Panc1 (cell line): ENCODE measurements at regions not wholly inside any gene's neighbourhood (a gene's known extent, or its start where the extent isn't known, plus 50 kb on each side); places are given as distances from the start of the nearest gene placed in this dataset.

Source experiments
- ATAC-seq: fragments of 200-7000 bp; cut with Tn5 transposase; 2 replicates; pipeline ENCODE4 v1.9.1; 2020; ENCODE audit warnings: mild to moderate bottlenecking, moderate library complexity
- BruUV-seq: library from RNA; stranded (reverse); fragments of 400-500 nt; replicated peaks from 2 replicates; lab custom pipeline; 2021; lab: Mats Ljungman, UMichigan
- CTCF ChIA-PET: fragments of 300-600 bp; sonication (Branson Sonifier 250); formaldehyde crosslinking; loops from one replicate; lab custom pipeline; 2022; ENCODE audit warnings: antibody characterized with exemption; lab: Charles Lee
- POLR2A ChIA-PET: fragments of 300-600 bp; sonication (Branson Sonifier 250); formaldehyde crosslinking; loops from one replicate; lab custom pipeline; 2022; ENCODE audit warnings: antibody characterized with exemption; lab: Charles Lee
- DNase-seq: peaks from one replicate; pipeline ENCODE4 v3.0.0-alpha.2; 2010; ENCODE audit warnings: low read depth, low spot score
- H3K27ac ChIP-seq: 2 replicates; pipeline ENCODE4 v1.5.1; 2011; ENCODE audit warnings: mild to moderate bottlenecking, low read length, inconsistent platforms
- H3K27me3 ChIP-seq: fragments of 200-500 bp; sonication (Bioruptor generic); 2 replicates; pipeline ENCODE4 v1.6.0; 2014; ENCODE audit warnings: low read length, inconsistent platforms; ENCODE audit not compliant: control insufficient read depth, insufficient read depth
- H3K36me3 ChIP-seq: fragments of 200-500 bp; sonication (Bioruptor generic); 2 replicates; pipeline ENCODE4 v1.5.1; 2014; ENCODE audit warnings: inconsistent platforms, mild to moderate bottlenecking, low read length, moderate library complexity; ENCODE audit not compliant: control insufficient read depth, insufficient read depth
- H3K4me1 ChIP-seq: 2 replicates; pipeline ENCODE4 v1.5.1; 2011; ENCODE audit warnings: inconsistent platforms, mild to moderate bottlenecking, low read length, moderate library complexity; ENCODE audit not compliant: control insufficient read depth, insufficient read depth
- H3K4me3 ChIP-seq, 2 experiments: 2 replicates each; pipeline ENCODE4 v1.5.1; 2011 to 2012; ENCODE audit warnings: low read depth in 2 of 2, low read length in 2 of 2, mild to moderate bottlenecking in 2 of 2, inconsistent platforms in 1 of 2, moderate library complexity in 1 of 2
- H3K9me3 ChIP-seq: fragments of 200-500 bp; sonication (Bioruptor generic); 2 replicates; pipeline ENCODE4 v1.5.1; 2014; ENCODE audit warnings: low read depth, mild to moderate bottlenecking, inconsistent platforms, low read length, moderate library complexity; ENCODE audit not compliant: control insufficient read depth, insufficient read depth
- POLR2AphosphoS5 ChIP-seq: IDR thresholded peaks from 2 replicates; pipeline ENCODE4 v1.6.1; 2012; ENCODE audit warnings: mild to moderate bottlenecking, low read depth, low read length, moderate library complexity
- SIN3A ChIP-seq: IDR thresholded peaks from 2 replicates; pipeline ENCODE4 v1.6.1; 2012; ENCODE audit warnings: low read depth, mild to moderate bottlenecking, low read length, moderate library complexity, borderline replicate concordance; ENCODE audit not compliant: insufficient read depth
- TCF7L2 ChIP-seq: IDR thresholded peaks from 2 replicates; pipeline ENCODE4 v1.6.1; 2011; ENCODE audit warnings: mild to moderate bottlenecking, low read depth, low read length, inconsistent platforms
- in situ Hi-C: cut with HindIII; loops from 2 replicates; pipeline ENCODE4 v1.10.0; 2016; ENCODE audit warnings: low sequenced_read_pairs, low pct_unique_long_range_greater_than_20kb
- intact Hi-C: fragments of 100-400 bp; cut with micrococcal nuclease; formaldehyde crosslinking; loops from one replicate; pipeline ENCODE4 v1.10.0; 2022; ENCODE audit not compliant: unreplicated experiment
- TF ChIP-seq, protein P1 (sequence below): fragments of 450-650 bp; IDR thresholded peaks from 2 replicates; pipeline ENCODE4 v1.5.1; 2017; ENCODE audit warnings: mild to moderate bottlenecking
- TF ChIP-seq, protein P2 (sequence below), 2 experiments: IDR thresholded peaks; 2 replicates each; pipeline ENCODE4 v1.6.1; 2011 to 2012; ENCODE audit warnings: low read depth in 2 of 2, control low read depth in 1 of 2, low read length in 1 of 2, mild to moderate bottlenecking in 1 of 2, moderate library complexity in 1 of 2; ENCODE audit not compliant: insufficient read depth in 1 of 2

DNA sequence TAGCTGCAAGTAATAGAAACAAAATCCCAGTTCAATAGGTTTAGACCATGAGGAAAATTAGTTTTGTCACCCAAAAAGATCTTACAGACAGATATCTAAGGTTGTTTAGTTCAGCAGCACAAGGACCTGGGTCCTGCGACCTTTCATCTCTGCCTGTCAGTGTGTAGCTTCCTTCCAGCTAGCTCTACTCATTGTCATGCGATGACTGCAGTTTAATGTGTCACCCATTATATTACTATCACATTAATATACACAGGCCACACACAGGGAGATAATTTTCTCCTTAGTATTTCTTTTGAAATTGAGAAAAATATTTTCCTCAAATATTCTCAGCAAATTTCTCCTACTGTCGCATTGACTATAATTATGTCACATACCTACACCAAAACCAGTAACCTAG, 232.1 kb upstream of the ARSJ start:
- POLR2A ChIA-PET: no interaction called here
- no peak overlapping the region for H3K4me3 ChIP-seq
- DNase-seq (no peak), ATAC-seq (no peak)
- in situ Hi-C loops (no loop called here), intact Hi-C loops (no loop called here)
- CTCF ChIA-PET: no interaction called here
- no TSS peak for BruUV-seq
- no peaks in the 10 kb centered on the region for H3K27me3 ChIP-seq
- no peaks in the 10 kb centered on the region for H3K4me1 ChIP-seq
- H3K9me3 ChIP-seq: no peaks in the 10 kb centered on the region
- H3K36me3 ChIP-seq: no peaks in the 10 kb centered on the region
- H3K27ac ChIP-seq: no peak overlapping the region
- no peak for TF ChIP-seq TCF7L2
- TF ChIP-seq SIN3A: no peak
- TF ChIP-seq POLR2AphosphoS5: no peak
- TF ChIP-seq, protein P1, sequence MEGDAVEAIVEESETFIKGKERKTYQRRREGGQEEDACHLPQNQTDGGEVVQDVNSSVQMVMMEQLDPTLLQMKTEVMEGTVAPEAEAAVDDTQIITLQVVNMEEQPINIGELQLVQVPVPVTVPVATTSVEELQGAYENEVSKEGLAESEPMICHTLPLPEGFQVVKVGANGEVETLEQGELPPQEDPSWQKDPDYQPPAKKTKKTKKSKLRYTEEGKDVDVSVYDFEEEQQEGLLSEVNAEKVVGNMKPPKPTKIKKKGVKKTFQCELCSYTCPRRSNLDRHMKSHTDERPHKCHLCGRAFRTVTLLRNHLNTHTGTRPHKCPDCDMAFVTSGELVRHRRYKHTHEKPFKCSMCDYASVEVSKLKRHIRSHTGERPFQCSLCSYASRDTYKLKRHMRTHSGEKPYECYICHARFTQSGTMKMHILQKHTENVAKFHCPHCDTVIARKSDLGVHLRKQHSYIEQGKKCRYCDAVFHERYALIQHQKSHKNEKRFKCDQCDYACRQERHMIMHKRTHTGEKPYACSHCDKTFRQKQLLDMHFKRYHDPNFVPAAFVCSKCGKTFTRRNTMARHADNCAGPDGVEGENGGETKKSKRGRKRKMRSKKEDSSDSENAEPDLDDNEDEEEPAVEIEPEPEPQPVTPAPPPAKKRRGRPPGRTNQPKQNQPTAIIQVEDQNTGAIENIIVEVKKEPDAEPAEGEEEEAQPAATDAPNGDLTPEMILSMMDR: no peak
- TF ChIP-seq, protein P2, sequence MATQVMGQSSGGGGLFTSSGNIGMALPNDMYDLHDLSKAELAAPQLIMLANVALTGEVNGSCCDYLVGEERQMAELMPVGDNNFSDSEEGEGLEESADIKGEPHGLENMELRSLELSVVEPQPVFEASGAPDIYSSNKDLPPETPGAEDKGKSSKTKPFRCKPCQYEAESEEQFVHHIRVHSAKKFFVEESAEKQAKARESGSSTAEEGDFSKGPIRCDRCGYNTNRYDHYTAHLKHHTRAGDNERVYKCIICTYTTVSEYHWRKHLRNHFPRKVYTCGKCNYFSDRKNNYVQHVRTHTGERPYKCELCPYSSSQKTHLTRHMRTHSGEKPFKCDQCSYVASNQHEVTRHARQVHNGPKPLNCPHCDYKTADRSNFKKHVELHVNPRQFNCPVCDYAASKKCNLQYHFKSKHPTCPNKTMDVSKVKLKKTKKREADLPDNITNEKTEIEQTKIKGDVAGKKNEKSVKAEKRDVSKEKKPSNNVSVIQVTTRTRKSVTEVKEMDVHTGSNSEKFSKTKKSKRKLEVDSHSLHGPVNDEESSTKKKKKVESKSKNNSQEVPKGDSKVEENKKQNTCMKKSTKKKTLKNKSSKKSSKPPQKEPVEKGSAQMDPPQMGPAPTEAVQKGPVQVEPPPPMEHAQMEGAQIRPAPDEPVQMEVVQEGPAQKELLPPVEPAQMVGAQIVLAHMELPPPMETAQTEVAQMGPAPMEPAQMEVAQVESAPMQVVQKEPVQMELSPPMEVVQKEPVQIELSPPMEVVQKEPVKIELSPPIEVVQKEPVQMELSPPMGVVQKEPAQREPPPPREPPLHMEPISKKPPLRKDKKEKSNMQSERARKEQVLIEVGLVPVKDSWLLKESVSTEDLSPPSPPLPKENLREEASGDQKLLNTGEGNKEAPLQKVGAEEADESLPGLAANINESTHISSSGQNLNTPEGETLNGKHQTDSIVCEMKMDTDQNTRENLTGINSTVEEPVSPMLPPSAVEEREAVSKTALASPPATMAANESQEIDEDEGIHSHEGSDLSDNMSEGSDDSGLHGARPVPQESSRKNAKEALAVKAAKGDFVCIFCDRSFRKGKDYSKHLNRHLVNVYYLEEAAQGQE (IDR thresholded peaks at IDR 0.05; ENCODE audit: insufficient read depth in 1 of 2, low read depth in 2 of 2, low read length in 1 of 2): no peak

DNA sequence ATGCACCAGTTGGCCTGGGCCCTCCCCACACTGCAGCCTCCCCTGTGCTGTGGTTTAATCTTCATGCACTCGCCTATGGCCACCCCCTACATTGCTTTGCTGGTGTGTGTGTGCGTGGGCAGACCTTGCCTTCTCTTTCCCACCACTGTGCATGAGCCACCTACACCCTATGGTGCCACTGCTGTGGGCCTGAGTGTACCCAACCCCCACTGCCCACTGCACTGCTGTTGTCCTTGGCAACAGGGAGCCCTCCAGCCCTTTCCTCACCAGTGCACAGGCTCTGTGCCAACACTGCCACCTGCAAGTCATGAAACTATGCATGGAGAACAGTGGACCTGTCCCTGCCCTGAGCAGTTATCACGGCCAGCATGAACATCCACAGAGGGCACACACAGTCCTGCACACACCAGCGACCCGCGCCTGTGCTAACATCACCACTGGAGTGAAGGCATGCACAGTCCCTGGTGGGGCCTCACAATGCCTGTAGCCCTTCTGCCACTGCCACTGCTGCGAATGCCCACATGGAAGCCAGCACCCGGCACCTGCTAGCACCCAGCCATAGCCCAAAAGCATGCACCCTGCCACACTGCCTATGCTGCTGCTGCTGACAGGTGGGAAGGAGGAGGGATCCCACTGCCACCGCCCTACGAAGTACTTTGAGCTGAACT, 237.8 kb upstream of the ARSJ start:
- in situ Hi-C loops: no loop called here
- Histone ChIP-seq H3K4me1 (no peaks in the 10 kb centered on the region), H3K4me3 (no peak overlapping the region), H3K9me3 (no peaks in the 10 kb centered on the region), H3K27ac (no peak overlapping the region), H3K36me3 (no peaks in the 10 kb centered on the region), H3K27me3 (no peaks in the 10 kb centered on the region)
- ChIA-PET POLR2A (no interaction called here), CTCF (no interaction called here)
- TF ChIP-seq SIN3A (no peak), TCF7L2 (no peak), POLR2AphosphoS5 (no peak)
- TF ChIP-seq, protein P2 (IDR thresholded peaks at IDR 0.05; ENCODE audit: insufficient read depth in 1 of 2, low read depth in 2 of 2, low read length in 1 of 2): no peak
- TF ChIP-seq, protein P1: no peak
- DNase-seq (no peak), ATAC-seq (no peak)
- BruUV-seq: no TSS peak
- intact Hi-C loops: no loop called here
